ENCODE measurements at regions not wholly inside any gene's neighbourhood (a gene's known extent, or its start where the extent isn't known, plus 50 kb on each side); places are given as distances from the start of the nearest gene placed in this dataset.

GRCh38 chr15:75143738-75144334 is 57.8 kb upstream of the C15orf39 start:
- H3K4me3 ChIP-seq (ENCODE audit: control insufficient read depth, low read depth, low read length): no peak overlapping the region
- TF ChIP-seq, protein P1, sequence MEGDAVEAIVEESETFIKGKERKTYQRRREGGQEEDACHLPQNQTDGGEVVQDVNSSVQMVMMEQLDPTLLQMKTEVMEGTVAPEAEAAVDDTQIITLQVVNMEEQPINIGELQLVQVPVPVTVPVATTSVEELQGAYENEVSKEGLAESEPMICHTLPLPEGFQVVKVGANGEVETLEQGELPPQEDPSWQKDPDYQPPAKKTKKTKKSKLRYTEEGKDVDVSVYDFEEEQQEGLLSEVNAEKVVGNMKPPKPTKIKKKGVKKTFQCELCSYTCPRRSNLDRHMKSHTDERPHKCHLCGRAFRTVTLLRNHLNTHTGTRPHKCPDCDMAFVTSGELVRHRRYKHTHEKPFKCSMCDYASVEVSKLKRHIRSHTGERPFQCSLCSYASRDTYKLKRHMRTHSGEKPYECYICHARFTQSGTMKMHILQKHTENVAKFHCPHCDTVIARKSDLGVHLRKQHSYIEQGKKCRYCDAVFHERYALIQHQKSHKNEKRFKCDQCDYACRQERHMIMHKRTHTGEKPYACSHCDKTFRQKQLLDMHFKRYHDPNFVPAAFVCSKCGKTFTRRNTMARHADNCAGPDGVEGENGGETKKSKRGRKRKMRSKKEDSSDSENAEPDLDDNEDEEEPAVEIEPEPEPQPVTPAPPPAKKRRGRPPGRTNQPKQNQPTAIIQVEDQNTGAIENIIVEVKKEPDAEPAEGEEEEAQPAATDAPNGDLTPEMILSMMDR (IDR thresholded peaks at IDR 0.05; ENCODE audit: control insufficient read depth, insufficient read depth, low read depth, low read length, missing control alignments): no peak
- no peak for DNase-seq (ENCODE audit: low read depth)

- no peak overlapping the region for H3K4me3 ChIP-seq (ENCODE audit: control insufficient read depth, low read depth, low read length)
- TF ChIP-seq, protein P1 (IDR thresholded peaks at IDR 0.05; ENCODE audit: control insufficient read depth, insufficient read depth, low read depth, low read length, missing control alignments): no peak
- DNase-seq (ENCODE audit: low read depth): no peak
These were observed 56.4 kb upstream of the C15orf39 start for GRCh38 chr15:75145027-75145841.

GRCh38 chr15:75148280-75148679 is 53.4 kb upstream of the C15orf39 start:
- DNase-seq (ENCODE audit: low read depth): no peak
- no peak overlapping the region for H3K4me3 ChIP-seq (ENCODE audit: control insufficient read depth, low read depth, low read length)
- TF ChIP-seq, protein P1 (IDR thresholded peaks at IDR 0.05; ENCODE audit: control insufficient read depth, insufficient read depth, low read depth, low read length, missing control alignments): no peak

DNA sequence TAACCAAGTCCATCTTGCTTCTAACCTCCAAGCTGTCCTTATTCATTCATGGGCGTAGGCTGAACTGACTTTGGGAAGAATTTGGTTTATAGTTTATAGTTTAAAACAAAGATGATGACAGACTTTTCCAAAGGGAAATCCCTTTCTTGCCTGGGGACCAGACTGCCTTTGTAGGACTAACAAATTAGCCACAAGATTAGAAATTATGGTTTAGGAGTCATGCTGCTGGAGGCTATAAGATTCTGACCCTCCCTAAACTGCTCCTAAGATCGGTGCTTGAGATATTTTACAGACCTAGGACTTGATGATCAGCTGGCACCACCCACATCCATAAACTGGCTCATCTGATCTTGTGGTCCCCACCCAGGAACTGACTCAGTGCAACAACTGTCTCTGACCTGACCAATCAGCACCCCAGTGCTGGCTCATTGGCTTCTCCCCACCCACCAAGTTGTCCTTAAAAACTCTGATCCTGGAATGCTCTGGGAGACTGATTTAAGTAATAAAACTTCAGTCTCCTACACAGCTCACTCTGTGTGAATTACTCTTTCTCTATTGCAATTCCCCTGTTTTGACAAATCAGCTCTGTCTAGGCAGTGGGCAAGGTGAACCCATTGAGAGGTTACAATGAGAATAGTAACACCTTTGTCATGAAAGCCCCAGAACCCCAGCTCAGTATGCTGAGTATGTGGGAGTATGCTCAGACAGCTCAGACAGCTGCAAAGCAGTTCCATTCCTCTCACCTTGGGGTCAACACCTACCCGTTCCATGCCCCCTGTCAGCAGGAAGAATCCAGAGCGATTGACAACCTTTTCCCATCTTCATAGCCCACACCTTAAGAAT is 51.6 kb upstream of the C15orf39 start:
- TF ChIP-seq, protein P1 (IDR thresholded peaks at IDR 0.05; ENCODE audit: control insufficient read depth, insufficient read depth, low read depth, low read length, missing control alignments): no peak
- H3K4me3 ChIP-seq (ENCODE audit: control insufficient read depth, low read depth, low read length): no peak overlapping the region
- DNase-seq (ENCODE audit: low read depth): peak; percentile 95

DNA sequence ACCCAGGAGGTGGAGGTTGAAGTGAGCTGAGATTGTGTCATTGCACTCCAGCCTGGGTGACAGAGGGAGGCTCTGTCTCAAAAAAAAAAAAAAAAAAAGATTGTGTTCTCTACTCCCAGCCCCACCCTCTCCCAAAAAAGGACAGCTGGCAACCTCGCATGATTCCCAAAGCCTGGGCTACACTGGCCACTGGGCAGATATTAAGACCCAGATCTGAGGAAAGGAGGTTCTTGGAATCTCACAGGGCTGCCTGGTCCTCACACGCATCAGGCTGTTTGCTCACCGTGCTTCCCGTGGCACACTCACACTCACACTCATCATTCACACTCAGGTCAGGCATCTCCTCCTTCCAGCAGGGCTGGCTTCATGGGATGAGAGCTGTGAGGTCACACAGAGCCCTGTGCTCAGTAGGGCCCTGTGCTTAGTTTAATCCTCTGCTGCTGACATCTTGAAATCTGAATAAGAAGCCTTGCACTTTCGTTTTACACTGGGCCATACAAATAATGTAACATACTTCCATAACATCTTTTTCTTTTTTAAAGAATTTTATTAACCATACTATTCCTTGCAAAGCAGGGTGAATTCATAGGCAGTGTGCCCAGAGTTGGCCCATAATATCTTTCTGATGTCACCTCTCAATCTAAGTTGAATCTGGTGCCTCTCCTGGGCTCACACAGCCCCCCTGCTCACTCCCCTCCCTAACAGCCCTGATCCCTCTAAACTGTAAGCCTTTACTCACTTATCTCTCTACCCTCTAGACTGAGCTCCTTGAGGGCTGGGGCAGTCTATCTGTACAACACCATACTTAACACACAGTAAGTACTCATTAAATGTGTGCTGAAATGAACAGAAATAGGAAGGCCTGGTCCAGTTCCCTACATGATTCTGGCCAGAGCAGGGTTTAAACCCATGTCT is 50.2 kb upstream of the C15orf39 start:
- DNase-seq (ENCODE audit: low read depth): no peak
- TF ChIP-seq, protein P1 (IDR thresholded peaks at IDR 0.05; ENCODE audit: control insufficient read depth, insufficient read depth, low read depth, low read length, missing control alignments): no peak

More for the DNA sequence above, 50.2 kb upstream of the C15orf39 start:
- no peak overlapping the region for H3K4me3 ChIP-seq (ENCODE audit: control insufficient read depth, low read depth, low read length)
